ENCODE measurements at regions not wholly inside any gene's neighbourhood (a gene's known extent, or its start where the extent isn't known, plus 50 kb on each side); places are given as distances from the start of the nearest gene placed in this dataset.

DNA sequence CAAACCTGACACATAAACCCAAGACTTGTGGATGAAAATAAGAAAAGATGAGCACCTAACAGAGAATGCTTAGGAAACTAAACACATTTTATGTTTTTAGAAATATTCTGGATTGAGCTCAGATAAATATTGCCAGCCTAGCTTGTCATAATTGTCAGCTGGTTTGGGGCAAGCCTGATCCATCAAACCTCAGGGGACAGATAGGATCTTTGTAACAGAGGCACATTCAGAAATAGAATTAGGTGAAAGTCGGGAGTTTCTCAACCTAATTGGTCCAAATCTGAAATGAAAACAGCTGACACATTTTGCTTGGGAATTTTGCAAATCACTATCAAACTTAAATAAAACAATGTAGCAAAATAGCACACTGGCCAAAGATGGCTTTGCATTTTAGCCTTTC is 503.7 kb downstream of the ANXA1 start:
- TF ChIP-seq, protein P1, sequence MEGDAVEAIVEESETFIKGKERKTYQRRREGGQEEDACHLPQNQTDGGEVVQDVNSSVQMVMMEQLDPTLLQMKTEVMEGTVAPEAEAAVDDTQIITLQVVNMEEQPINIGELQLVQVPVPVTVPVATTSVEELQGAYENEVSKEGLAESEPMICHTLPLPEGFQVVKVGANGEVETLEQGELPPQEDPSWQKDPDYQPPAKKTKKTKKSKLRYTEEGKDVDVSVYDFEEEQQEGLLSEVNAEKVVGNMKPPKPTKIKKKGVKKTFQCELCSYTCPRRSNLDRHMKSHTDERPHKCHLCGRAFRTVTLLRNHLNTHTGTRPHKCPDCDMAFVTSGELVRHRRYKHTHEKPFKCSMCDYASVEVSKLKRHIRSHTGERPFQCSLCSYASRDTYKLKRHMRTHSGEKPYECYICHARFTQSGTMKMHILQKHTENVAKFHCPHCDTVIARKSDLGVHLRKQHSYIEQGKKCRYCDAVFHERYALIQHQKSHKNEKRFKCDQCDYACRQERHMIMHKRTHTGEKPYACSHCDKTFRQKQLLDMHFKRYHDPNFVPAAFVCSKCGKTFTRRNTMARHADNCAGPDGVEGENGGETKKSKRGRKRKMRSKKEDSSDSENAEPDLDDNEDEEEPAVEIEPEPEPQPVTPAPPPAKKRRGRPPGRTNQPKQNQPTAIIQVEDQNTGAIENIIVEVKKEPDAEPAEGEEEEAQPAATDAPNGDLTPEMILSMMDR (IDR thresholded peaks at IDR 0.05), result no peak
- no peak for TF ChIP-seq EZH2 (IDR thresholded peaks at IDR 0.05; ENCODE audit: borderline replicate concordance, insufficient read depth, low read depth, low read length, poor library complexity, severe bottlenecking)
